ENCODE measurements at regions not wholly inside any gene's neighbourhood (a gene's known extent, or its start where the extent isn't known, plus 50 kb on each side); places are given as distances from the start of the nearest gene placed in this dataset.

GRCh38 chr1:94614996-94615395, 73.4 kb upstream of the F3 start:
- Histone ChIP-seq H4K8ac (ENCODE audit: low read depth, low read length) (no peak overlapping the region), H3K27me3 (ENCODE audit: insufficient read depth, low read length) (no peaks in the 10 kb centered on the region), H2BK5ac (ENCODE audit: low read depth, low read length, poor library complexity) (no peak overlapping the region), H3K23ac (ENCODE audit: low read length) (no peak overlapping the region), H3K18ac (ENCODE audit: low read length) (no peak overlapping the region), H3K9ac (ENCODE audit: low read length) (no peak overlapping the region), H3K4me2 (ENCODE audit: low read length) (no peak overlapping the region), H4K12ac (ENCODE audit: low read depth, low read length) (no peak overlapping the region), H3K4ac (ENCODE audit: low read depth, low read length) (no peak overlapping the region), H2BK120ac (ENCODE audit: insufficient read depth, low read length, poor library complexity) (peak overlapping the region; percentile 30), H3K4me1 (ENCODE audit: control insufficient read depth in 1 of 2, insufficient read depth in 2 of 2, low read length in 2 of 2) (peaks cover 12 to 18% of the 10 kb centered on the region in 2 experiments), H2AK5ac (ENCODE audit: low read length) (no peak overlapping the region), H3K14ac (ENCODE audit: low read length) (no peak overlapping the region), H3K36me3 (ENCODE audit: control insufficient read depth in 1 of 2, insufficient read depth in 2 of 2, low read length in 2 of 2) (no peaks in the 10 kb centered on the region), H3K79me1 (ENCODE audit: low read length) (peaks cover 2% of the 10 kb centered on the region), H4K91ac (ENCODE audit: low read depth, low read length) (no peak overlapping the region), H2AFZ (ENCODE audit: insufficient read depth, low read length, poor library complexity) (no peak overlapping the region), H3K9me3 (ENCODE audit: insufficient read depth, low read depth, low read length) (peaks cover 2% of the 10 kb centered on the region), H3K4me3 (ENCODE audit: low read depth, low read length) (no peak overlapping the region), H3K27ac (ENCODE audit: low read depth, low read length) (no peak overlapping the region), H3K79me2 (ENCODE audit: control insufficient read depth, insufficient read depth, low read length, poor library complexity) (no peaks in the 10 kb centered on the region), H2BK12ac (ENCODE audit: low read length) (no peak overlapping the region)
- DNase-seq: no peak
- WGBS (ENCODE audit: extremely low coverage, insufficient coverage, insufficient read length): no CpG with 5 or more reads among the region's 4 CpGs

GRCh38 chr1:94614168-94614815, 72.7 kb upstream of the F3 start:
- no CpG with 5 or more reads among the region's 8 CpGs for WGBS (ENCODE audit: extremely low coverage, insufficient coverage, insufficient read length)

GRCh38 chr1:94612525-94613204, 71.1 kb upstream of the F3 start:
- WGBS (ENCODE audit: extremely low coverage, insufficient coverage, insufficient read length): no CpG with 5 or more reads among the region's 7 CpGs
- Histone ChIP-seq H3K27ac (ENCODE audit: low read depth, low read length) (no peak overlapping the region), H2BK120ac (ENCODE audit: insufficient read depth, low read length, poor library complexity) (no peak overlapping the region), H2BK5ac (ENCODE audit: low read depth, low read length, poor library complexity) (no peak overlapping the region), H2AFZ (ENCODE audit: insufficient read depth, low read length, poor library complexity) (no peak overlapping the region), H4K12ac (ENCODE audit: low read depth, low read length) (no peak overlapping the region), H3K79me2 (ENCODE audit: control insufficient read depth, insufficient read depth, low read length, poor library complexity) (no peaks in the 10 kb centered on the region), H3K9ac (ENCODE audit: low read length) (no peak overlapping the region), H3K4me1 (ENCODE audit: control insufficient read depth in 1 of 2, insufficient read depth in 2 of 2, low read length in 2 of 2) (peaks cover 12 to 16% of the 10 kb centered on the region in 2 experiments), H3K9me3 (ENCODE audit: insufficient read depth, low read depth, low read length) (no peaks in the 10 kb centered on the region), H3K23ac (ENCODE audit: low read length) (no peak overlapping the region), H2AK5ac (ENCODE audit: low read length) (no peak overlapping the region), H3K79me1 (ENCODE audit: low read length) (peaks cover 4% of the 10 kb centered on the region), H3K18ac (ENCODE audit: low read length) (no peak overlapping the region), H4K91ac (ENCODE audit: low read depth, low read length) (no peak overlapping the region), H2BK12ac (ENCODE audit: low read length) (no peak overlapping the region), H3K36me3 (ENCODE audit: control insufficient read depth in 1 of 2, insufficient read depth in 2 of 2, low read length in 2 of 2) (no peaks in the 10 kb centered on the region), H3K27me3 (ENCODE audit: insufficient read depth, low read length) (no peaks in the 10 kb centered on the region), H3K4me2 (ENCODE audit: low read length) (no peak overlapping the region), H3K4ac (ENCODE audit: low read depth, low read length) (no peak overlapping the region), H4K8ac (ENCODE audit: low read depth, low read length) (no peak overlapping the region), H3K14ac (ENCODE audit: low read length) (no peak overlapping the region), H3K4me3 (ENCODE audit: low read depth, low read length) (no peak overlapping the region)
- no peak for DNase-seq

More at GRCh38 chr1:94614168-94614815, 72.7 kb upstream of the F3 start:
- no peak overlapping the region for H4K91ac ChIP-seq (ENCODE audit: low read depth, low read length)
- no peaks in the 10 kb centered on the region for H3K79me2 ChIP-seq (ENCODE audit: control insufficient read depth, insufficient read depth, low read length, poor library complexity)
- no peak overlapping the region for H3K4me2 ChIP-seq (ENCODE audit: low read length)
- peaks cover 2% of the 10 kb centered on the region for H3K79me1 ChIP-seq (ENCODE audit: low read length)
- peak overlapping the region; percentile 7 for H2AK5ac ChIP-seq (ENCODE audit: low read length)
- H2AFZ ChIP-seq (ENCODE audit: insufficient read depth, low read length, poor library complexity): no peak overlapping the region
- H3K36me3 ChIP-seq (ENCODE audit: control insufficient read depth in 1 of 2, insufficient read depth in 2 of 2, low read length in 2 of 2): no peaks in the 10 kb centered on the region
- H2BK120ac ChIP-seq (ENCODE audit: insufficient read depth, low read length, poor library complexity): no peak overlapping the region
- no peak overlapping the region for H3K4me3 ChIP-seq (ENCODE audit: low read depth, low read length)
- H3K23ac ChIP-seq (ENCODE audit: low read length): no peak overlapping the region
- H2BK5ac ChIP-seq (ENCODE audit: low read depth, low read length, poor library complexity): no peak overlapping the region
- no peak overlapping the region for H3K18ac ChIP-seq (ENCODE audit: low read length)
- no peaks in the 10 kb centered on the region for H3K9me3 ChIP-seq (ENCODE audit: insufficient read depth, low read depth, low read length)
- H3K4me1 ChIP-seq (ENCODE audit: control insufficient read depth in 1 of 2, insufficient read depth in 2 of 2, low read length in 2 of 2): peaks cover 12 to 16% of the 10 kb centered on the region in 2 experiments
- DNase-seq: no peak
- H3K14ac ChIP-seq (ENCODE audit: low read length): no peak overlapping the region
- no peak overlapping the region for H3K4ac ChIP-seq (ENCODE audit: low read depth, low read length)
- H3K9ac ChIP-seq (ENCODE audit: low read length): no peak overlapping the region
- H3K27ac ChIP-seq (ENCODE audit: low read depth, low read length): no peak overlapping the region
- H2BK12ac ChIP-seq (ENCODE audit: low read length): peak overlapping the region; percentile 54
- no peak overlapping the region for H4K12ac ChIP-seq (ENCODE audit: low read depth, low read length)
- H4K8ac ChIP-seq (ENCODE audit: low read depth, low read length): no peak overlapping the region
- no peaks in the 10 kb centered on the region for H3K27me3 ChIP-seq (ENCODE audit: insufficient read depth, low read length)

GRCh38 chr1:94611681-94612475, 70.3 kb upstream of the F3 start:
- no peak overlapping the region for H3K9ac ChIP-seq (ENCODE audit: low read length)
- no peak for DNase-seq
- H3K4ac ChIP-seq (ENCODE audit: low read depth, low read length): no peak overlapping the region
- H2AK5ac ChIP-seq (ENCODE audit: low read length): no peak overlapping the region
- H3K14ac ChIP-seq (ENCODE audit: low read length): no peak overlapping the region
- H3K18ac ChIP-seq (ENCODE audit: low read length): no peak overlapping the region
- H3K9me3 ChIP-seq (ENCODE audit: insufficient read depth, low read depth, low read length): no peaks in the 10 kb centered on the region
- no peak overlapping the region for H4K91ac ChIP-seq (ENCODE audit: low read depth, low read length)
- peaks cover 6 to 10% of the 10 kb centered on the region in 2 experiments for H3K4me1 ChIP-seq (ENCODE audit: control insufficient read depth in 1 of 2, insufficient read depth in 2 of 2, low read length in 2 of 2)
- no peak overlapping the region for H2BK120ac ChIP-seq (ENCODE audit: insufficient read depth, low read length, poor library complexity)
- H4K12ac ChIP-seq (ENCODE audit: low read depth, low read length): no peak overlapping the region
- no peaks in the 10 kb centered on the region for H3K36me3 ChIP-seq (ENCODE audit: control insufficient read depth in 1 of 2, insufficient read depth in 2 of 2, low read length in 2 of 2)
- H2BK5ac ChIP-seq (ENCODE audit: low read depth, low read length, poor library complexity): no peak overlapping the region
- H3K4me3 ChIP-seq (ENCODE audit: low read depth, low read length): no peak overlapping the region
- no peak overlapping the region for H3K27ac ChIP-seq (ENCODE audit: low read depth, low read length)
- no peak overlapping the region for H2BK12ac ChIP-seq (ENCODE audit: low read length)
- no peak overlapping the region for H4K8ac ChIP-seq (ENCODE audit: low read depth, low read length)
- no CpG with 5 or more reads among the region's 7 CpGs for WGBS (ENCODE audit: extremely low coverage, insufficient coverage, insufficient read length)
- H3K79me2 ChIP-seq (ENCODE audit: control insufficient read depth, insufficient read depth, low read length, poor library complexity): no peaks in the 10 kb centered on the region
- H3K23ac ChIP-seq (ENCODE audit: low read length): no peak overlapping the region
- H3K79me1 ChIP-seq (ENCODE audit: low read length): peaks cover 4% of the 10 kb centered on the region
- H3K27me3 ChIP-seq (ENCODE audit: insufficient read depth, low read length): no peaks in the 10 kb centered on the region
- H2AFZ ChIP-seq (ENCODE audit: insufficient read depth, low read length, poor library complexity): no peak overlapping the region
- H3K4me2 ChIP-seq (ENCODE audit: low read length): no peak overlapping the region
